Liver (tissue), 3 donors: ENCODE measurements at regions not wholly inside any gene's neighbourhood (a gene's known extent, or its start where the extent isn't known, plus 50 kb on each side); places are given as distances from the start of the nearest gene placed in this dataset.

ENCODE experiments used
- JUND ChIP-seq, 2 donors: IDR thresholded peaks; 2 replicates each; pipeline ENCODE4 v1.6.1; 2016; ENCODE audit warnings: antibody characterized with exemption in 2 of 2
- NR2F2 ChIP-seq: IDR thresholded peaks from 2 replicates; pipeline ENCODE4 v1.6.1; 2016; ENCODE audit warnings: antibody characterized with exemption
- RAD21 ChIP-seq, 2 donors: IDR thresholded peaks; 2 replicates each; pipeline ENCODE4 v1.6.1; 2016; ENCODE audit warnings: antibody characterized with exemption in 2 of 2, mild to moderate bottlenecking in 2 of 2
- SP1 ChIP-seq: IDR thresholded peaks from 2 replicates; pipeline ENCODE4 v1.6.1; 2018; ENCODE audit warnings: antibody characterized with exemption, mild to moderate bottlenecking
- YY1 ChIP-seq: IDR thresholded peaks from 2 replicates; pipeline ENCODE4 v1.6.1; 2016; ENCODE audit warnings: antibody characterized with exemption, mild to moderate bottlenecking
- TF ChIP-seq, protein P1 (sequence below): IDR thresholded peaks from 2 replicates; pipeline ENCODE4 v1.6.1; 2016; ENCODE audit warnings: antibody characterized with exemption
- TF ChIP-seq, protein P2 (sequence below): fragments of 150-350 bp; IDR thresholded peaks from 2 replicates; pipeline ENCODE4 v1.5.1; 2017; ENCODE audit warnings: improper control_type of control experiment, low read depth, low read length; ENCODE audit not compliant: missing input control
- TF ChIP-seq, protein P3 (sequence below): IDR thresholded peaks from 2 replicates; pipeline ENCODE4 v1.6.1; 2016; ENCODE audit warnings: antibody characterized with exemption, mild to moderate bottlenecking
- TF ChIP-seq, protein P4 (sequence below): IDR thresholded peaks from 2 replicates; pipeline ENCODE4 v1.6.1; 2016; ENCODE audit warnings: antibody characterized with exemption
- donor health status: healthy.
- donor health status: healthy.

DNA sequence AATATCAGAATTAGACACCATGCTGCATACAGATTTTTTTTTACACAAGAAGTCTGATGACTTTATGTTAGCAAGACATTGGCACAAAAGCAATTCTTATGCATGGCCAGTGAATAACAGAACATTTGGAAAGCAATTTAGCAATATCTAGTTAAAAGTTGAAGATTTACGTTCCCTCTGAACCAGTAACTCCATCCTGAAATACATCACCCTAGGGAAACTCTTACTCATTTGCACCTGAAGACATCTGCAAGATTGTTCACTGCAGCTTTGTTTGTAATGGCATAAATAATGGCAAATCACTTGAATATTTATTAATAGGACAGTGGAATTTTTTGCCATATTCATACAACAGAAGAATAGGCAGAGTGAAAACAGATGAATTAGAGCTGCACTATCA, 670.0 kb upstream of the NOVA1 start:
- TF ChIP-seq, protein P1, sequence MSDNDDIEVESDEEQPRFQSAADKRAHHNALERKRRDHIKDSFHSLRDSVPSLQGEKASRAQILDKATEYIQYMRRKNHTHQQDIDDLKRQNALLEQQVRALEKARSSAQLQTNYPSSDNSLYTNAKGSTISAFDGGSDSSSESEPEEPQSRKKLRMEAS, result no peak
- TF ChIP-seq, protein P2, sequence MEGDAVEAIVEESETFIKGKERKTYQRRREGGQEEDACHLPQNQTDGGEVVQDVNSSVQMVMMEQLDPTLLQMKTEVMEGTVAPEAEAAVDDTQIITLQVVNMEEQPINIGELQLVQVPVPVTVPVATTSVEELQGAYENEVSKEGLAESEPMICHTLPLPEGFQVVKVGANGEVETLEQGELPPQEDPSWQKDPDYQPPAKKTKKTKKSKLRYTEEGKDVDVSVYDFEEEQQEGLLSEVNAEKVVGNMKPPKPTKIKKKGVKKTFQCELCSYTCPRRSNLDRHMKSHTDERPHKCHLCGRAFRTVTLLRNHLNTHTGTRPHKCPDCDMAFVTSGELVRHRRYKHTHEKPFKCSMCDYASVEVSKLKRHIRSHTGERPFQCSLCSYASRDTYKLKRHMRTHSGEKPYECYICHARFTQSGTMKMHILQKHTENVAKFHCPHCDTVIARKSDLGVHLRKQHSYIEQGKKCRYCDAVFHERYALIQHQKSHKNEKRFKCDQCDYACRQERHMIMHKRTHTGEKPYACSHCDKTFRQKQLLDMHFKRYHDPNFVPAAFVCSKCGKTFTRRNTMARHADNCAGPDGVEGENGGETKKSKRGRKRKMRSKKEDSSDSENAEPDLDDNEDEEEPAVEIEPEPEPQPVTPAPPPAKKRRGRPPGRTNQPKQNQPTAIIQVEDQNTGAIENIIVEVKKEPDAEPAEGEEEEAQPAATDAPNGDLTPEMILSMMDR, result no peak
- no peak for TF ChIP-seq SP1
- no peak for TF ChIP-seq RAD21 (IDR thresholded peaks at IDR 0.05)
- no peak for TF ChIP-seq NR2F2
- TF ChIP-seq, protein P3, sequence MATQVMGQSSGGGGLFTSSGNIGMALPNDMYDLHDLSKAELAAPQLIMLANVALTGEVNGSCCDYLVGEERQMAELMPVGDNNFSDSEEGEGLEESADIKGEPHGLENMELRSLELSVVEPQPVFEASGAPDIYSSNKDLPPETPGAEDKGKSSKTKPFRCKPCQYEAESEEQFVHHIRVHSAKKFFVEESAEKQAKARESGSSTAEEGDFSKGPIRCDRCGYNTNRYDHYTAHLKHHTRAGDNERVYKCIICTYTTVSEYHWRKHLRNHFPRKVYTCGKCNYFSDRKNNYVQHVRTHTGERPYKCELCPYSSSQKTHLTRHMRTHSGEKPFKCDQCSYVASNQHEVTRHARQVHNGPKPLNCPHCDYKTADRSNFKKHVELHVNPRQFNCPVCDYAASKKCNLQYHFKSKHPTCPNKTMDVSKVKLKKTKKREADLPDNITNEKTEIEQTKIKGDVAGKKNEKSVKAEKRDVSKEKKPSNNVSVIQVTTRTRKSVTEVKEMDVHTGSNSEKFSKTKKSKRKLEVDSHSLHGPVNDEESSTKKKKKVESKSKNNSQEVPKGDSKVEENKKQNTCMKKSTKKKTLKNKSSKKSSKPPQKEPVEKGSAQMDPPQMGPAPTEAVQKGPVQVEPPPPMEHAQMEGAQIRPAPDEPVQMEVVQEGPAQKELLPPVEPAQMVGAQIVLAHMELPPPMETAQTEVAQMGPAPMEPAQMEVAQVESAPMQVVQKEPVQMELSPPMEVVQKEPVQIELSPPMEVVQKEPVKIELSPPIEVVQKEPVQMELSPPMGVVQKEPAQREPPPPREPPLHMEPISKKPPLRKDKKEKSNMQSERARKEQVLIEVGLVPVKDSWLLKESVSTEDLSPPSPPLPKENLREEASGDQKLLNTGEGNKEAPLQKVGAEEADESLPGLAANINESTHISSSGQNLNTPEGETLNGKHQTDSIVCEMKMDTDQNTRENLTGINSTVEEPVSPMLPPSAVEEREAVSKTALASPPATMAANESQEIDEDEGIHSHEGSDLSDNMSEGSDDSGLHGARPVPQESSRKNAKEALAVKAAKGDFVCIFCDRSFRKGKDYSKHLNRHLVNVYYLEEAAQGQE, result no peak
- no peak for TF ChIP-seq JUND (IDR thresholded peaks at IDR 0.05)
- TF ChIP-seq, protein P4, sequence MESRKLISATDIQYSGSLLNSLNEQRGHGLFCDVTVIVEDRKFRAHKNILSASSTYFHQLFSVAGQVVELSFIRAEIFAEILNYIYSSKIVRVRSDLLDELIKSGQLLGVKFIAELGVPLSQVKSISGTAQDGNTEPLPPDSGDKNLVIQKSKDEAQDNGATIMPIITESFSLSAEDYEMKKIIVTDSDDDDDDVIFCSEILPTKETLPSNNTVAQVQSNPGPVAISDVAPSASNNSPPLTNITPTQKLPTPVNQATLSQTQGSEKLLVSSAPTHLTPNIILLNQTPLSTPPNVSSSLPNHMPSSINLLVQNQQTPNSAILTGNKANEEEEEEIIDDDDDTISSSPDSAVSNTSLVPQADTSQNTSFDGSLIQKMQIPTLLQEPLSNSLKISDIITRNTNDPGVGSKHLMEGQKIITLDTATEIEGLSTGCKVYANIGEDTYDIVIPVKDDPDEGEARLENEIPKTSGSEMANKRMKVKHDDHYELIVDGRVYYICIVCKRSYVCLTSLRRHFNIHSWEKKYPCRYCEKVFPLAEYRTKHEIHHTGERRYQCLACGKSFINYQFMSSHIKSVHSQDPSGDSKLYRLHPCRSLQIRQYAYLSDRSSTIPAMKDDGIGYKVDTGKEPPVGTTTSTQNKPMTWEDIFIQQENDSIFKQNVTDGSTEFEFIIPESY, result no peak
- no peak for TF ChIP-seq YY1
